SU-DHL-6 (cell line): ENCODE measurements at regions not wholly inside any gene's neighbourhood (a gene's known extent, or its start where the extent isn't known, plus 50 kb on each side); places are given as distances from the start of the nearest gene placed in this dataset.

Experiments
- H2AFZ ChIP-seq: fragments of 200-600 bp; sonication (generic); 2 replicates; pipeline ENCODE4 v1.6.1; 2014; ENCODE audit warnings: low read depth, mild to moderate bottlenecking, moderate library complexity, mixed read lengths, antibody characterized with exemption, low read length; ENCODE audit not compliant: severe bottlenecking
- H3F3A ChIP-seq: fragments of 200-600 bp; shearing (Covaris generic); 2 replicates; pipeline ENCODE4 v1.6.0; 2016; ENCODE audit warnings: antibody characterized with exemption, mild to moderate bottlenecking; ENCODE audit not compliant: insufficient read depth
- H3K27ac ChIP-seq: fragments of 200-600 bp; sonication (generic); 2 replicates; pipeline ENCODE4 v1.5.1; 2016; ENCODE audit warnings: low read depth, mild to moderate bottlenecking, low read length, moderate library complexity, mixed read lengths
- H3K27me3 ChIP-seq: fragments of 200-600 bp; sonication (generic), shearing (Covaris generic); 2 replicates; pipeline ENCODE4 v1.6.0; 2014; ENCODE audit warnings: mild to moderate bottlenecking, low read length
- H3K36me3 ChIP-seq: fragments of 200-600 bp; sonication (generic); 2 replicates; pipeline ENCODE4 v1.6.1; 2014; ENCODE audit warnings: mild to moderate bottlenecking, low read length, mixed read lengths
- H3K4me2 ChIP-seq: fragments of 300-600, 200-600 bp; shearing (Covaris generic), sonication (generic); 2 replicates; pipeline ENCODE4 v1.6.0; 2014; ENCODE audit warnings: low read length, low read depth, mild to moderate bottlenecking; ENCODE audit not compliant: poor library complexity, severe bottlenecking
- H3K4me3 ChIP-seq: fragments of 200-600 bp; sonication (generic); 2 replicates; pipeline ENCODE4 v1.5.1; 2014; ENCODE audit warnings: antibody characterized with exemption, low read length, mild to moderate bottlenecking, mixed read lengths; ENCODE audit not compliant: insufficient read depth, poor library complexity, severe bottlenecking
- H3K79me2 ChIP-seq: fragments of 200-600 bp; sonication (generic); 2 replicates; pipeline ENCODE4 v1.6.1; 2014; ENCODE audit warnings: mild to moderate bottlenecking, low read length, moderate library complexity; ENCODE audit not compliant: insufficient read depth
- H3K9ac ChIP-seq: fragments of 200-600 bp; sonication (generic); 2 replicates; pipeline ENCODE4 v1.7.0; 2014; ENCODE audit warnings: mild to moderate bottlenecking, low read length
- H3K9me2 ChIP-seq: fragments of 200-600 bp; sonication (generic); replicated peaks from 2 replicates; pipeline ENCODE4 v1.6.1; 2014; ENCODE audit warnings: low read length; ENCODE audit not compliant: insufficient read depth
- H3K9me3 ChIP-seq: fragments of 200-600 bp; sonication (generic); 2 replicates; pipeline ENCODE4 v1.6.1; 2014; ENCODE audit warnings: low read length, mixed read lengths; ENCODE audit not compliant: insufficient read depth
- H4K20me1 ChIP-seq: fragments of 200-600 bp; sonication (generic); 2 replicates; pipeline ENCODE4 v1.6.1; 2014; ENCODE audit warnings: low read depth, mild to moderate bottlenecking, antibody characterized with exemption, low read length, moderate library complexity, mixed read lengths
- CTCF ChIP-seq: fragments of 200-600 bp; sonication (generic); IDR thresholded peaks from one replicate; pipeline ENCODE4 v1.5.1; 2017; ENCODE audit warnings: antibody characterized with exemption, mild to moderate bottlenecking, low read length, moderate library complexity; ENCODE audit not compliant: insufficient read depth, poor library complexity, severe bottlenecking
- EZH2phosphoT487 ChIP-seq: fragments of 200-600 bp; sonication (generic), shearing (Covaris generic); conservative IDR thresholded peaks from 2 replicates; pipeline ENCODE4 v1.6.1; 2018; ENCODE audit warnings: mild to moderate bottlenecking, antibody characterized with exemption, low read length, moderate library complexity, mixed read lengths

- Histone ChIP-seq H3K9me2 (no peaks in the 10 kb centered on the region), H3F3A (no peaks in the 10 kb centered on the region), H3K27ac (no peak overlapping the region), H2AFZ (no peak overlapping the region), H3K79me2 (no peaks in the 10 kb centered on the region), H3K36me3 (no peaks in the 10 kb centered on the region), H3K9me3 (no peaks in the 10 kb centered on the region), H3K27me3 (no peaks in the 10 kb centered on the region), H3K4me3 (no peak overlapping the region), H4K20me1 (no peaks in the 10 kb centered on the region), H3K9ac (no peak overlapping the region), H3K4me2 (no peak overlapping the region)
- TF ChIP-seq CTCF (no peak), EZH2phosphoT487 (no peak)
Observed at GRCh38 chr18:2442726-2443275, 128.5 kb downstream of the METTL4 start.

- TF ChIP-seq CTCF (no peak), EZH2phosphoT487 (no peak)
- Histone ChIP-seq H3K4me2 (no peak overlapping the region), H3K27ac (no peak overlapping the region), H3K9me2 (no peaks in the 10 kb centered on the region), H3F3A (no peaks in the 10 kb centered on the region), H2AFZ (no peak overlapping the region), H3K36me3 (no peaks in the 10 kb centered on the region), H3K4me3 (no peak overlapping the region), H3K27me3 (no peaks in the 10 kb centered on the region), H4K20me1 (no peaks in the 10 kb centered on the region), H3K79me2 (no peaks in the 10 kb centered on the region), H3K9ac (no peak overlapping the region), H3K9me3 (no peaks in the 10 kb centered on the region)
Observed at GRCh38 chr18:2444201-2444875, 127.0 kb downstream of the METTL4 start.

GRCh38 chr18:2448565-2449151 is 122.6 kb downstream of the METTL4 start:
- Histone ChIP-seq H2AFZ (no peak overlapping the region), H3K4me2 (no peak overlapping the region), H3K27me3 (no peaks in the 10 kb centered on the region), H3K4me3 (no peak overlapping the region), H3K79me2 (no peaks in the 10 kb centered on the region), H4K20me1 (no peaks in the 10 kb centered on the region), H3K9ac (no peak overlapping the region), H3K9me2 (no peaks in the 10 kb centered on the region), H3K36me3 (no peaks in the 10 kb centered on the region), H3F3A (no peaks in the 10 kb centered on the region), H3K27ac (no peak overlapping the region), H3K9me3 (no peaks in the 10 kb centered on the region)
- TF ChIP-seq EZH2phosphoT487 (no peak), CTCF (no peak)
